Erythroblast (primary cell): ENCODE measurements at regions not wholly inside any gene's neighbourhood (a gene's known extent, or its start where the extent isn't known, plus 50 kb on each side); places are given as distances from the start of the nearest gene placed in this dataset.

Source experiments
- GATA1 ChIP-seq: IDR thresholded peaks from 2 replicates; pipeline ENCODE4 v1.6.1; 2011; ENCODE audit warnings: low read depth, mild to moderate bottlenecking, control low read depth, low read length, moderate library complexity
- POLR2A ChIP-seq: IDR thresholded peaks from 2 replicates; pipeline ENCODE4 v1.6.1; 2011; ENCODE audit warnings: mild to moderate bottlenecking, low read length

GRCh38 chr3:99477650-99478049 is 160.7 kb upstream of the COL8A1 start:
- no peak for TF ChIP-seq POLR2A
- no peak for TF ChIP-seq GATA1
